ENCODE measurements at regions not wholly inside any gene's neighbourhood (a gene's known extent, or its start where the extent isn't known, plus 50 kb on each side); places are given as distances from the start of the nearest gene placed in this dataset.

DNA sequence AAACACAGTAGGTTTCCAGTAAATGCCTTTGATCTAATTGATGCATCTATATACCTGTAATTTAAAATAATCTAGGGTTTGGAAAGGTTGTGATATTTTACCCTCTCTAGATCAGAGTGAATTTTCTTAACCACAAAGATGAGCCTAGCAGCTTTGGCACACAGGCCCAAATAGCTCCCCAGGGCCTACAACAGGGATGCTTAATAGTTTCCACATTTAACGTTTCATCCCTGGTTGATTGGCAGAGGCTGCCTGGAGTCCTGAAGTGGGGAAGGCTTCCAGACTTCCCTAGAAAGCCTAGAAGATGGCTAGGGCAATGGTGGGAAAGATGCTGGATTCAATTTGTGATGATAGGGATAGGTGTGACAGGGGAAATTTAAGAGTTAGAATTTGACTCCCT lies 206.6 kb downstream of the NSG2 start:
- TF ChIP-seq, protein P1, sequence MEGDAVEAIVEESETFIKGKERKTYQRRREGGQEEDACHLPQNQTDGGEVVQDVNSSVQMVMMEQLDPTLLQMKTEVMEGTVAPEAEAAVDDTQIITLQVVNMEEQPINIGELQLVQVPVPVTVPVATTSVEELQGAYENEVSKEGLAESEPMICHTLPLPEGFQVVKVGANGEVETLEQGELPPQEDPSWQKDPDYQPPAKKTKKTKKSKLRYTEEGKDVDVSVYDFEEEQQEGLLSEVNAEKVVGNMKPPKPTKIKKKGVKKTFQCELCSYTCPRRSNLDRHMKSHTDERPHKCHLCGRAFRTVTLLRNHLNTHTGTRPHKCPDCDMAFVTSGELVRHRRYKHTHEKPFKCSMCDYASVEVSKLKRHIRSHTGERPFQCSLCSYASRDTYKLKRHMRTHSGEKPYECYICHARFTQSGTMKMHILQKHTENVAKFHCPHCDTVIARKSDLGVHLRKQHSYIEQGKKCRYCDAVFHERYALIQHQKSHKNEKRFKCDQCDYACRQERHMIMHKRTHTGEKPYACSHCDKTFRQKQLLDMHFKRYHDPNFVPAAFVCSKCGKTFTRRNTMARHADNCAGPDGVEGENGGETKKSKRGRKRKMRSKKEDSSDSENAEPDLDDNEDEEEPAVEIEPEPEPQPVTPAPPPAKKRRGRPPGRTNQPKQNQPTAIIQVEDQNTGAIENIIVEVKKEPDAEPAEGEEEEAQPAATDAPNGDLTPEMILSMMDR (IDR thresholded peaks at IDR 0.05) = no peak

DNA sequence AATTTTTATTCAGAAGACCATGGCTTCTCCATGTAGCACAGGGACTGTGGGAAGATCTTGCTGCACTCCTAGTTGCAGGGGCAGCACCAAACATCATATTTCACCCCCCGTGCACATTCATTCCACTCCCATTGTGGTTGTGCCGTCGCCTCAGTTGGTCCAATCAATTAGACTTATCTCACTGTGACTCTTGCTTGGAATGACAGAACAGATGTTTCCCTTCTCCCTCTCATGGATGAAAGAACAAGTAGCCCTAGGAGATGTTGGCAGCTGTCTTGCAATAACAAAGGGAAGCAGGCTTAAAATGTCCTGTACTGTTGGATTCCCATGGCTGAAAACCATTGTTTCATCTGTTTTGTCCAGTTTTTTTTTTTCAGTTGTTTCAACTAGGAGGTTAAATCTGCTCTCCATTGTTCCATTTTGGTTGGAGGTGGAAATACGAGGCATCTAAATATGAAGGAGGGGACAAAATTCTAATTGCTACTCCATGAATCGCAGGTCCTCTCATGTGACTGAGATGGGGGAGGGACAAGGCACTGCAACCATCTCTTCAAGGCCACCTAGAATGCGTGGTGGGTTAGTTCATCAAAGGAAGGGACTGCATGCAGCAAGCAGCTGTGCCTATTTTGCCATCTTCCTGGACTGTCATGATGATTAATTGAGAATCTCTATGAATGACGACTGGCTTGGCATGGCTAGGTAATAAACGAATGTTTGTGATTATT lies 214.4 kb downstream of the NSG2 start:
- TF ChIP-seq, protein P1 (IDR thresholded peaks at IDR 0.05) = no peak

DNA sequence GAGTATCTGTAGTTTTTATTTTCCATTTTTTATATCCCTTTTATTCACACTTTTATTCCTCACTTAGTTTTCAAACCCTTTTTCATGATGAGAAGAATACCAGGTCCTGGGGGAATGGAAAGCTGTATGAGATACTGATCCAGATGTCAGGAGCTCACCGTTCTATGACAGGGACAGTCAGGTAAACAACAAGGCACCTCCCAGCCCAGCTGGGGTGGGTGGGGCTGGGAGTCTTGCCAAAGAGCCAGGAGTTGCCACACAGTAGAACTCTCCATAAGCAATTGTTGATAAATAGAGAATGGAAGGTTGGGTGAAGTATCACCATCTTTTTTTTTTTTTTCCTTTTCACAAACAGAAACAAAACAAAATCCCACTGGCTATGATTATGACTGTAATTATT lies 225.8 kb downstream of the NSG2 start:
- TF ChIP-seq, protein P1 (IDR thresholded peaks at IDR 0.05) = no peak

DNA sequence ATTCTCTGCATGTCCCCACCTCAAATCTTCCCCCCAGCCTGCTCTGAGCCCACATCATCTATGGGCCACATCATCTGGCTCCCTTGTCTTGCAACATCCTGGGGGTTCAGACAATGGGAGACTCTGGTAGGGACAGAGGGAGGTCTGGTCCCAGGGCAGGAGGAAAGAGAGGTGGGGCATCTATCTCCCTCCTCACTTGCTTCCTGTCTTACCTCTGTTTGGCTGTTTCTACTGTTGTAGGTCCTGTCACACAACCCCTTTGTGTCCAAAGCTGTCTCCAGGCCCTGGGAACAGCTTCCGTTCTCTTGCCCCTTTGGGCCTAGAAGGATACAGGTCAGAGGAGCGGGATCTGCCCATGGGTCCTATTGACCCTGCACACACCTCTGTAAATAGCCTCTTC lies 227.2 kb downstream of the NSG2 start:
- TF ChIP-seq, protein P1 (IDR thresholded peaks at IDR 0.05) = no peak

DNA sequence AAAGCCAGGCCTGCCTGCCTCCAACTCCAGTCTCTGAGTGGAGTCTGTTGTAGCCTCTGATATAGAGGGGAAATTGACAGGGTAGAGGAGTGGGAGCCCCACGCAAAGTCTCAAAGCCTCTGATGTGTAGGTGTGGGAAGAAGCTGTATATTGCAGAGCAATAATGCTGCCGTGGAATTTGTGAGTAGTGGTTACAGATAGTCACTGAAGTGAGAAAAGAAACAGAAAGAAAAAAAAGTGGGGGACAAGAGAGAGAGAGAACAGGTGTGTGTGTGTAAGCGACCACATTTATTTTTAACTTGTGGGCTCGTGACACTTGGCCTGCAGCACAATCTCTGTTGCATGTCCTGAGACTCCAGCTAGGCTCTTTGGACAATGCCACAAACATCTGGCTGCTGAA lies 227.8 kb downstream of the NSG2 start:
- TF ChIP-seq, protein P1 (IDR thresholded peaks at IDR 0.05) = no peak

DNA sequence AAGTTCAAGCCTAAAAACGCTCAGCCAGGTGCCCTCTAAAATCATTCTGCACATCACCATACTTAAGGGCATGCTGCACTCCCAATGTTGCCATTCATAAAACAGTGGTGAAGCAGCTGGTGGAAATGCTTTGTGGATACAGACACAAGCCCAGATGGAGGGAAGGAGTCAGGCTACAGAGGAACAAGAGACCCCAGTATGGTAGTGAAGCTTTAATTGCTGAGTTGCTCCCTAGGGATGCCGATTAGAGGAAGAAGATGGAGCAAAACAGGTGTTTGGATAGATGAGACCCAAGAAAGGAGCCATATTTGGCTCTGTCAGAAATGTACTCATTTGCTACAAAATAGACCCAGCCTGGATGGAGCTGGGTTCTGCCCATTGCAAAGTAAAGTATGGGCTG lies 230.5 kb downstream of the NSG2 start:
- TF ChIP-seq, protein P1 (IDR thresholded peaks at IDR 0.05) = no peak

DNA sequence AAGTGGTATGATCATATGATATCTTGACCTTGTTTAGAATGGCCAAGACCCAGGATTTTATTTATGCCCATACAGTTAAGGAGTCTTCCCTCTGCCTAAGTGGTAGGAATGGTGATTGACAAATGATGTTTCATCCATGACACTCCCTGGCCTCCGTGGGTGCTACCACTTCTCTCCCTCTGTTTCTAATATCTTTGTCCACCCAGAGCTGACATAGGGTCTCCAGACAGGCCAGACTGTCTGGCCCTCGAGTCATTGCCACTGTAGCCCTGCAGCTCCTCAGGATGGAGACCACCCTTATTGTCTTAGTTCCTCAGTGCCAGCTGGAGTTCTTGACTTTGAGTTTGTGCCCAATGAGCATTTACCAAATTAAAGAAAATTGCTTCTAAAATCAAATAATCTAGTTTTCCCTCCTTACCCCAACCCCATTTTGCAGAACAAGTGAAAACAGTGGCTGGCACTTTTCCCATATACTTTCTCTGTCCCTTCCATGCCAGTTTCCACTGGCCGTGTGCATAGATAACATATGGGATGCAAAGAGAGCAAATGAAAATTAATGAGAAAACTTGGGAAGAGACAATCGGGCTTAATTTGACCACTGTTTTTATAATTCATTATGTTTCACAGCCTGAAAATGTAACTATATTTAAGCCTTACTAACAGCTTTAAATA lies 235.7 kb downstream of the NSG2 start:
- TF ChIP-seq, protein P1 (IDR thresholded peaks at IDR 0.05) = no peak

Data from LNCAP (cell line).